Glutamatergic neuron (in vitro differentiated cells): ENCODE measurements at regions not wholly inside any gene's neighbourhood (a gene's known extent, or its start where the extent isn't known, plus 50 kb on each side); places are given as distances from the start of the nearest gene placed in this dataset.

Experiments used
- DNase-seq: peaks from one replicate; pipeline ENCODE4 v3.0.0; 2022
- H3K27ac Mint-ChIP-seq: one replicate; pipeline ENCODE4 v1.8.0; 2020; ENCODE audit warnings: mild to moderate bottlenecking, mixed read lengths, inconsistent platforms; ENCODE audit not compliant: unreplicated experiment
- H3K27me3 Mint-ChIP-seq: one replicate; pipeline ENCODE4 v1.8.0; 2020; ENCODE audit warnings: mild to moderate bottlenecking, moderate library complexity, mixed read lengths, inconsistent platforms; ENCODE audit not compliant: unreplicated experiment
- H3K36me3 Mint-ChIP-seq: one replicate; pipeline ENCODE4 v1.8.0; 2020; ENCODE audit warnings: mild to moderate bottlenecking, mixed read lengths, inconsistent platforms; ENCODE audit not compliant: unreplicated experiment
- H3K4me1 Mint-ChIP-seq: one replicate; pipeline ENCODE4 v1.8.0; 2020; ENCODE audit warnings: mild to moderate bottlenecking, low read depth, mixed read lengths, inconsistent platforms; ENCODE audit not compliant: unreplicated experiment
- H3K4me3 Mint-ChIP-seq: one replicate; pipeline ENCODE4 v1.8.0; 2020; ENCODE audit warnings: mild to moderate bottlenecking, mixed read lengths, inconsistent platforms; ENCODE audit not compliant: unreplicated experiment
- H3K9me3 Mint-ChIP-seq: one replicate; pipeline ENCODE4 v1.8.0; 2020; ENCODE audit warnings: mild to moderate bottlenecking, moderate library complexity, mixed read lengths, inconsistent platforms; ENCODE audit not compliant: unreplicated experiment
- CTCF ChIP-seq: fragments of 200-600 bp; sonication (generic); IDR thresholded peaks from one replicate; pipeline ENCODE4 v1.5.0; 2021; ENCODE audit not compliant: partially characterized antibody, unreplicated experiment

- DNase-seq: no peak
- no peak for TF ChIP-seq CTCF
- no peak overlapping the region for H3K4me3 Mint-ChIP-seq
- no peaks in the 10 kb centered on the region for H3K9me3 Mint-ChIP-seq
- H3K4me1 Mint-ChIP-seq: peaks cover 4% of the 10 kb centered on the region
- H3K36me3 Mint-ChIP-seq: no peaks in the 10 kb centered on the region
- peaks cover 1% of the 10 kb centered on the region for H3K27me3 Mint-ChIP-seq
- no peak overlapping the region for H3K27ac Mint-ChIP-seq
Observed at GRCh38 chr9:108766626-108767161, 89.1 kb downstream of the ACTL7B start.

- Mint-ChIP-seq H3K27ac (no peak overlapping the region), H3K4me3 (no peak overlapping the region), H3K9me3 (no peaks in the 10 kb centered on the region), H3K36me3 (no peaks in the 10 kb centered on the region), H3K27me3 (no peaks in the 10 kb centered on the region), H3K4me1 (peaks cover 4% of the 10 kb centered on the region)
- no peak for TF ChIP-seq CTCF
- DNase-seq: no peak
Observed at GRCh38 chr9:108765265-108765664, 90.5 kb downstream of the ACTL7B start.

- no peaks in the 10 kb centered on the region for H3K4me1 Mint-ChIP-seq
- H3K9me3 Mint-ChIP-seq: no peaks in the 10 kb centered on the region
- H3K4me3 Mint-ChIP-seq: no peak overlapping the region
- TF ChIP-seq CTCF: no peak
- peaks cover 3% of the 10 kb centered on the region for H3K27me3 Mint-ChIP-seq
- H3K27ac Mint-ChIP-seq: no peak overlapping the region
- DNase-seq: no peak
- H3K36me3 Mint-ChIP-seq: no peaks in the 10 kb centered on the region
Observed at GRCh38 chr9:108762348-108763055, 93.3 kb downstream of the ACTL7B start.

GRCh38 chr9:108761655-108762347 is 94.0 kb downstream of the ACTL7B start:
- DNase-seq: peak; percentile 62
- no peaks in the 10 kb centered on the region for H3K4me1 Mint-ChIP-seq
- peak; percentile 93 for TF ChIP-seq CTCF
- H3K36me3 Mint-ChIP-seq: no peaks in the 10 kb centered on the region
- H3K27ac Mint-ChIP-seq: no peak overlapping the region
- H3K4me3 Mint-ChIP-seq: no peak overlapping the region
- peaks cover 3% of the 10 kb centered on the region for H3K27me3 Mint-ChIP-seq
- no peaks in the 10 kb centered on the region for H3K9me3 Mint-ChIP-seq

GRCh38 chr9:108760841-108761240 is 94.9 kb downstream of the ACTL7B start:
- no peak for TF ChIP-seq CTCF
- Mint-ChIP-seq H3K4me3 (no peak overlapping the region), H3K9me3 (no peaks in the 10 kb centered on the region), H3K4me1 (no peaks in the 10 kb centered on the region), H3K27ac (no peak overlapping the region), H3K27me3 (peaks cover 3% of the 10 kb centered on the region), H3K36me3 (no peaks in the 10 kb centered on the region)
- no peak for DNase-seq
